Prostate gland (tissue), 2 donors: ENCODE measurements at regions not wholly inside any gene's neighbourhood (a gene's known extent, or its start where the extent isn't known, plus 50 kb on each side); places are given as distances from the start of the nearest gene placed in this dataset.

Experiments
- POLR2A ChIP-seq: fragments of 450-650 bp; IDR thresholded peaks from one replicate; pipeline ENCODE4 v1.6.1; 2016; ENCODE audit warnings: antibody characterized with exemption, mild to moderate bottlenecking
- TF ChIP-seq, protein P1 (sequence below), 4 experiments: fragments of 200-600 bp in 2 of 4; fragments of 450-650 bp in 2 of 4; sonication (generic) in 2 of 4; IDR thresholded peaks; 1 replicate in 3 of 4; 2 replicates in 1 of 4; pipeline ENCODE4 v1.5.1; 2016 to 2019; ENCODE audit warnings: antibody characterized with exemption in 4 of 4, mild to moderate bottlenecking in 2 of 4, moderate library complexity in 2 of 4

DNA sequence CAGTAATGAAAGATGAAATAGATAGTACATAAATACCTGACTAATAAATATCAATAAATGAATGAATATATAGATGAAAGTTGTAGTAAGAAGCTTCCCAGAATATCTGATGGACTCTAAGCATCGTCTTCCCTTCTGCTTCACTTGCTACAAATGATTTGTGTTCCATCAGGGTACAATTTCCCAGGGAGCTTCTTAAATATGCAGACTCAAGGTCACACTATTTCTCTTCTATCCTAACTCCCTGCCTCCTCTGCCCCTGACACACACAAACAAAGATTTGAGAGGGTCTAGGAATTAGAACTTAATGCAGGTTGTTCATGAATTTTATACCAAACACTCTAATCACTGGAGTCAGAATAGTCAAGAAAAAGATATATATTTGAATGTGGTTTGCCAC lies 415.9 kb upstream of the TMPRSS15 start:
- no peak for TF ChIP-seq POLR2A
- TF ChIP-seq, protein P1, sequence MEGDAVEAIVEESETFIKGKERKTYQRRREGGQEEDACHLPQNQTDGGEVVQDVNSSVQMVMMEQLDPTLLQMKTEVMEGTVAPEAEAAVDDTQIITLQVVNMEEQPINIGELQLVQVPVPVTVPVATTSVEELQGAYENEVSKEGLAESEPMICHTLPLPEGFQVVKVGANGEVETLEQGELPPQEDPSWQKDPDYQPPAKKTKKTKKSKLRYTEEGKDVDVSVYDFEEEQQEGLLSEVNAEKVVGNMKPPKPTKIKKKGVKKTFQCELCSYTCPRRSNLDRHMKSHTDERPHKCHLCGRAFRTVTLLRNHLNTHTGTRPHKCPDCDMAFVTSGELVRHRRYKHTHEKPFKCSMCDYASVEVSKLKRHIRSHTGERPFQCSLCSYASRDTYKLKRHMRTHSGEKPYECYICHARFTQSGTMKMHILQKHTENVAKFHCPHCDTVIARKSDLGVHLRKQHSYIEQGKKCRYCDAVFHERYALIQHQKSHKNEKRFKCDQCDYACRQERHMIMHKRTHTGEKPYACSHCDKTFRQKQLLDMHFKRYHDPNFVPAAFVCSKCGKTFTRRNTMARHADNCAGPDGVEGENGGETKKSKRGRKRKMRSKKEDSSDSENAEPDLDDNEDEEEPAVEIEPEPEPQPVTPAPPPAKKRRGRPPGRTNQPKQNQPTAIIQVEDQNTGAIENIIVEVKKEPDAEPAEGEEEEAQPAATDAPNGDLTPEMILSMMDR (IDR thresholded peaks at IDR 0.05), result no peak
